ENCODE measurements at regions not wholly inside any gene's neighbourhood (a gene's known extent, or its start where the extent isn't known, plus 50 kb on each side); places are given as distances from the start of the nearest gene placed in this dataset.

GRCh38 chr7:4612939-4613841 lies 68.9 kb upstream of the FOXK1 start:
- TF ChIP-seq CTCF (IDR thresholded peaks at IDR 0.05), result no peak
- no peak for TF ChIP-seq POLR2A (IDR thresholded peaks at IDR 0.05)

All from Peyer's patch (tissue), 4 donors.